ENCODE measurements at regions not wholly inside any gene's neighbourhood (a gene's known extent, or its start where the extent isn't known, plus 50 kb on each side); places are given as distances from the start of the nearest gene placed in this dataset.

- Histone ChIP-seq H3K9me3 (ENCODE audit: control insufficient read depth in 4 of 4, low read length in 3 of 4) (no peaks in the 10 kb centered on the region), H3K4me1 (ENCODE audit: control insufficient read depth in 4 of 4, insufficient read depth in 4 of 4, low read length in 3 of 4) (no peaks in the 10 kb centered on the region), H3K27ac (ENCODE audit: low read depth in 1 of 2, low read length in 2 of 2) (no peak overlapping the region), H3K27me3 (ENCODE audit: control insufficient read depth in 4 of 4, insufficient read depth in 4 of 4, low read length in 3 of 4) (peaks cover 0 to 3% (median 0%) of the 10 kb centered on the region in 4 donors), H3K4me3 (ENCODE audit: low read depth in 1 of 3, low read length in 3 of 3) (no peak overlapping the region), H3K9ac (ENCODE audit: low read depth in 1 of 2, low read length in 2 of 2) (no peak overlapping the region), H3K36me3 (ENCODE audit: control insufficient read depth in 4 of 4, insufficient read depth in 3 of 4, low read depth in 1 of 4, low read length in 3 of 4) (no peaks in the 10 kb centered on the region)
- TF ChIP-seq GABPA (IDR thresholded peaks at IDR 0.05 in 1 of 2, conservative IDR thresholded peaks at IDR 0.05 in 1 of 2) (no peak), EGR1 (IDR thresholded peaks at IDR 0.05; ENCODE audit: low read depth in 2 of 2) (no peak), ZBTB33 (IDR thresholded peaks at IDR 0.05) (no peak), HNF4A (conservative IDR thresholded peaks at IDR 0.05) (no peak), ATF3 (IDR thresholded peaks at IDR 0.05) (no peak), YY1 (IDR thresholded peaks at IDR 0.05) (no peak), RAD21 (IDR thresholded peaks at IDR 0.05) (no peak), REST (IDR thresholded peaks at IDR 0.05) (no peak), CTCF (IDR thresholded peaks at IDR 0.05; ENCODE audit: low read depth, low read length, missing input control) (no peak)
- WGBS, result 89% methylated on average over 2 of the region's 2 CpGs
- no peak for DNase-seq (ENCODE audit: low spot score)
Observed at GRCh38 chr2:167400546-167400945, 512.3 kb downstream of the XIRP2 start.

- Histone ChIP-seq H3K4me1 (ENCODE audit: control insufficient read depth in 4 of 4, insufficient read depth in 4 of 4, low read length in 3 of 4) (no peaks in the 10 kb centered on the region), H3K9ac (ENCODE audit: low read depth in 1 of 2, low read length in 2 of 2) (no peak overlapping the region), H3K27ac (ENCODE audit: low read depth in 1 of 2, low read length in 2 of 2) (no peak overlapping the region), H3K4me3 (ENCODE audit: low read depth in 1 of 3, low read length in 3 of 3) (no peak overlapping the region), H3K9me3 (ENCODE audit: control insufficient read depth in 4 of 4, low read length in 3 of 4) (no peaks in the 10 kb centered on the region), H3K27me3 (ENCODE audit: control insufficient read depth in 4 of 4, insufficient read depth in 4 of 4, low read length in 3 of 4) (no peaks in the 10 kb centered on the region), H3K36me3 (ENCODE audit: control insufficient read depth in 4 of 4, insufficient read depth in 3 of 4, low read depth in 1 of 4, low read length in 3 of 4) (no peaks in the 10 kb centered on the region)
- TF ChIP-seq ZBTB33 (IDR thresholded peaks at IDR 0.05) (no peak), YY1 (IDR thresholded peaks at IDR 0.05) (no peak), MAX (IDR thresholded peaks at IDR 0.05) (no peak), RXRA (IDR thresholded peaks at IDR 0.05) (no peak), SP1 (IDR thresholded peaks at IDR 0.05) (no peak)
- WGBS, result 72% methylated on average over 3 of the region's 3 CpGs
- DNase-seq (ENCODE audit: low spot score), result no peak
Observed at GRCh38 chr2:167398873-167399272, 510.6 kb downstream of the XIRP2 start.
